Common myeloid progenitor, CD34-positive (primary cell): ENCODE measurements at regions not wholly inside any gene's neighbourhood (a gene's known extent, or its start where the extent isn't known, plus 50 kb on each side); places are given as distances from the start of the nearest gene placed in this dataset.

Experiments used
- CTCF ChIA-PET: fragments of 350-600 bp; sonication (Branson Sonifier 250); formaldehyde crosslinking; loops from one replicate; lab custom pipeline; 2021; ENCODE audit warnings: antibody characterized with exemption; lab: Charles Lee
- POLR2A ChIA-PET: fragments of 350-600 bp; sonication (Branson Sonifier 250); formaldehyde crosslinking; loops from one replicate; lab custom pipeline; 2021; ENCODE audit warnings: antibody characterized with exemption; lab: Charles Lee
- DNase-seq, 3 donors: peaks; one replicate each; pipeline versions ENCODE4 v3.0.0 to v3.0.0-alpha.2; 2013
- H3K27ac ChIP-seq, 2 experiments: 1 replicate in 1 of 2; 2 replicates in 1 of 2; pipeline ENCODE4 v1.7.0; 2013; ENCODE audit warnings: inconsistent platforms in 2 of 2, low read length in 2 of 2, mild to moderate bottlenecking in 2 of 2, low read depth in 1 of 2, moderate library complexity in 1 of 2; ENCODE audit not compliant: severe bottlenecking in 2 of 2, insufficient read depth in 1 of 2, poor library complexity in 1 of 2
- H3K27me3 ChIP-seq, 5 experiments: replicated peaks in 2 of 5; 1 replicate in 3 of 5; 2 replicates in 2 of 5; pipeline versions ENCODE4 v1.6.1 to v1.7.0; 2013; ENCODE audit warnings: low read length in 4 of 5, mild to moderate bottlenecking in 2 of 5, moderate library complexity in 2 of 5, inconsistent platforms in 1 of 5; ENCODE audit not compliant: insufficient read depth in 5 of 5, control insufficient read depth in 4 of 5
- H3K36me3 ChIP-seq, 4 experiments: 1 replicate in 2 of 4; 2 replicates in 2 of 4; pipeline versions ENCODE4 v1.6.1 to v1.7.0; 2013; ENCODE audit warnings: low read length in 3 of 4, control low read depth in 1 of 4, mild to moderate bottlenecking in 1 of 4; ENCODE audit not compliant: control insufficient read depth in 4 of 4, insufficient read depth in 4 of 4
- H3K4me1 ChIP-seq, 4 experiments: 1 replicate in 3 of 4; 2 replicates in 1 of 4; pipeline versions ENCODE4 v1.6.1 to v1.7.1; 2013; ENCODE audit warnings: low read length in 3 of 4, mild to moderate bottlenecking in 3 of 4, control low read depth in 1 of 4, inconsistent platforms in 1 of 4, moderate library complexity in 1 of 4; ENCODE audit not compliant: control insufficient read depth in 4 of 4, insufficient read depth in 4 of 4; ENCODE audit errors: control extremely low read depth in 1 of 4
- H3K4me3 ChIP-seq, 7 experiments: 1 replicate in 4 of 7; 2 replicates in 3 of 7; pipeline versions ENCODE4 v1.5.1 to v1.7.0; 2013; ENCODE audit warnings: mild to moderate bottlenecking in 7 of 7, low read length in 6 of 7, moderate library complexity in 6 of 7, inconsistent platforms in 2 of 7, low read depth in 2 of 7, control low read depth in 1 of 7; ENCODE audit not compliant: insufficient read depth in 4 of 7, control insufficient read depth in 1 of 7; ENCODE audit errors: extremely low read depth in 1 of 7
- H3K9me3 ChIP-seq, 5 experiments: 1 replicate in 4 of 5; 2 replicates in 1 of 5; pipeline versions ENCODE4 v1.6.1 to v1.7.1; 2013; ENCODE audit warnings: low read length in 4 of 5, mild to moderate bottlenecking in 2 of 5, inconsistent platforms in 1 of 5, low read depth in 1 of 5, moderate library complexity in 1 of 5; ENCODE audit not compliant: control insufficient read depth in 4 of 5, insufficient read depth in 2 of 5; ENCODE audit errors: control extremely low read depth in 1 of 5
- WGBS: methylation state at CpG from one replicate; pipeline ENCODE4 v1.1.5; 2013; ENCODE audit not compliant: insufficient coverage; 5-methylcytosine and 5-hydroxymethylcytosine counted together

DNA sequence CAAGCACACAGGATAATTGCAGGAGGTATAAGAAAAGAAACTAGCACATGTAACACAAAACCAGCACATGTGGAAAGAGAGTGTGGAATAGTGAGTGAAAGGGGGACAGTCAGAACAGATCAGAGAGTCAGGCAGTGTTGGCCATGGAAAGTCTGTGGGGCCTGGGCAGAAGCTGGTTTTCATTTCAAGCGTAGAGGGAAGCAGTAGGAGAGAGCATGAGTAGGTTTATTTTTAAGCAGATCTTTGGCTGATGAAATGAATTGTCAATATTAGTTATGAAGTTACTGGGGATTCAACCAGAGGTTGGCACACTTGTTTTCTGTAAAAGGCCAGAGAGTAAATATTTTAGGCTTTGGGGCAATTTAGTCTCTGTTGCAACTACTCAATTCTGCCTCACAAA, 283.1 kb downstream of the SMARCA2 start:
- ChIA-PET CTCF (no interaction called here), POLR2A (no interaction called here)
- peaks cover 0 to 2% (median 0%) of the 10 kb centered on the region in 5 experiments for H3K9me3 ChIP-seq
- no peak overlapping the region for H3K4me3 ChIP-seq
- 100% methylated on average over 1 of the region's 1 CpG for WGBS
- H3K27ac ChIP-seq = no peak overlapping the region
- DNase-seq = no peak
- H3K36me3 ChIP-seq = no peaks in the 10 kb centered on the region
- H3K4me1 ChIP-seq = no peaks in the 10 kb centered on the region
- no peaks in the 10 kb centered on the region for H3K27me3 ChIP-seq

DNA sequence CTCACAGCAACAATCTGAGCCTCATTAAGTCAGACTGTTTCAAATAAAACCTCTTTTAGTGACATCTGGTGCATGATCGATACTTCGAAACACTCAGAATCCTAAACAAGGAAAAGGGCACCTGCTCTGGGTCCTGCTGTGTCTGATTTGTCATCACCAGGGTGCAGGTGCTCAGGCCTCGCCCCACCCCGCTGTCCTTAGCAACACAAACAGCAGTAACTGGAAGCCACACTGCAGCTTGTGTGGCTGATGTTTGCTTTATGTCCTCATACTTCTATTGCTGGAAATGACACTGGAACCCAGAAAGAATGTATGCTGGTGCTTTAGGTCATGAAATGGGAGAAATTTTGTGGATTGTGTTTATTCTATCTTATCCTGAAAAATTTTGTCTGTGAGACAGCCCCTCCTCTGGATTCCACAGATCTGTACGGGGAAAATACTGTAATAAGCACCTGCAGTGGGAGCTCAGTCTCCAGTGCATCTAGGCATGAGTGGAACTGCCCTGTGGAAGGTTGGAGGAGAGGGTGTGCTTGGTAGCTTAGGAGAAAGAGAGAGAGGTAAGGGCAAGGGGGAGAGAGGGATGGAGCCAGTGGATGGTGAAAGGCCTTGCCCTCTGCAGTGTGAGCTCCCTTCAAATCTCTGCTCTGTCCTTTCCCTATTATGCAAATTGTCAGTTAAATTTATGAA, 284.2 kb downstream of the SMARCA2 start:
- Histone ChIP-seq H3K36me3 (no peaks in the 10 kb centered on the region), H3K4me3 (no peak overlapping the region), H3K27me3 (no peaks in the 10 kb centered on the region), H3K27ac (no peak overlapping the region), H3K4me1 (no peaks in the 10 kb centered on the region), H3K9me3 (peaks cover 0 to 2% (median 0%) of the 10 kb centered on the region in 5 experiments)
- CTCF ChIA-PET = no interaction called here
- 93% methylated on average over 3 of the region's 5 CpGs for WGBS
- DNase-seq = no peak
- POLR2A ChIA-PET = no interaction called here

DNA sequence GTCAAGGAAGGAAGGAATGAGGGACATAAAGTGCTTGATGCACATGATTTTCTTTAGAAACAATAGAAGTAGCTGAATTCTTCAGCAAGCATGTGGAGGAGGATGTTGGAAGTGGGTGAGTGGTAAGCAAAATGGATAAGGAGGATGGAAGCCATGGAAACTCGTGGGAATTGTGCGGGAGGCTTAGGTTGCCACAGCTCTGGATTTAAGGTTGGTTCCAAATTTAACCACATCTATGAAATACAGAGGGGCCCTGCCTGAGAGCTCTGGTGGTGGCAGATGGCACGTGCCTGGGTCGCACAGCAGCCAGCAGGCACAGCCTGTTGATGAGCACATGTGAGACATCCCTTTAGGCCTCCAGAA, 284.7 kb downstream of the SMARCA2 start:
- no peak for DNase-seq
- no peaks in the 10 kb centered on the region for H3K36me3 ChIP-seq
- no peaks in the 10 kb centered on the region for H3K4me1 ChIP-seq
- no peaks in the 10 kb centered on the region for H3K27me3 ChIP-seq
- ChIA-PET POLR2A (no interaction called here), CTCF (no interaction called here)
- H3K27ac ChIP-seq = no peak overlapping the region
- 100% methylated on average over 4 of the region's 4 CpGs for WGBS
- H3K4me3 ChIP-seq = no peak overlapping the region
- peaks cover 0 to 2% (median 0%) of the 10 kb centered on the region in 5 experiments for H3K9me3 ChIP-seq

- Histone ChIP-seq H3K27ac (no peak overlapping the region), H3K36me3 (no peaks in the 10 kb centered on the region), H3K9me3 (peaks cover 0 to 2% (median 0%) of the 10 kb centered on the region in 5 experiments), H3K4me3 (no peak overlapping the region), H3K27me3 (no peaks in the 10 kb centered on the region), H3K4me1 (no peaks in the 10 kb centered on the region)
- DNase-seq = no peak
- CTCF ChIA-PET = no interaction called here
- POLR2A ChIA-PET = no interaction called here
Observed at GRCh38 chr9:2300325-2300724, 285.2 kb downstream of the SMARCA2 start.

GRCh38 chr9:2302606-2303005, 287.5 kb downstream of the SMARCA2 start:
- Histone ChIP-seq H3K27ac (no peak overlapping the region), H3K36me3 (no peaks in the 10 kb centered on the region), H3K27me3 (no peaks in the 10 kb centered on the region), H3K9me3 (peaks cover 0 to 2% (median 0%) of the 10 kb centered on the region in 5 experiments), H3K4me3 (no peak overlapping the region), H3K4me1 (no peaks in the 10 kb centered on the region)
- WGBS = no CpG with 5 or more reads among the region's 2 CpGs
- ChIA-PET POLR2A (no interaction called here), CTCF (no interaction called here)
- DNase-seq = no peak

- no peak for DNase-seq
- Histone ChIP-seq H3K9me3 (no peaks in the 10 kb centered on the region), H3K4me1 (no peaks in the 10 kb centered on the region), H3K27me3 (no peaks in the 10 kb centered on the region), H3K4me3 (no peak overlapping the region), H3K27ac (no peak overlapping the region), H3K36me3 (no peaks in the 10 kb centered on the region)
- ChIA-PET POLR2A (no interaction called here), CTCF (no interaction called here)
- no CpG with 5 or more reads among the region's 3 CpGs for WGBS
Observed at GRCh38 chr9:2303056-2303455, 287.9 kb downstream of the SMARCA2 start.

DNA sequence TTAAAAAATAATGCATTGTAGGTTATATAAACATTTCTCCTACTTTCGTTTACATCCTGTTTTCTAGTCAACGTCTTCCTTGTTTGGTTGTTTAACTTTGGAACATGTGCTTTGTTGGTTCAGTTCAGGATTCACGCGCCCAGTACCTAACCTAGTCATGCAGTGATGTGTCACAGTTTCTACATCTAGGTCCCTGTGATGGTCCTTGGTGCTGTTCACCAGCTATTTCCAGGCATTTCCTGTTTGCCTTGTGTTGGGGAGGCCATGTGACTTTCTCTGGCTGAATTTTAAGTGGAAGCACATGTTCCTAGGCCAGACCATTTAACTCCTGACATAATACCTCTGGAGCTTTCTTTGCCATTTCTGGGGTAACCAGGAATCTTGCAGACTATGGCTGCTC, 292.3 kb downstream of the SMARCA2 start:
- no peaks in the 10 kb centered on the region for H3K36me3 ChIP-seq
- 100% methylated on average over 3 of the region's 4 CpGs for WGBS
- CTCF ChIA-PET = interaction anchor here (1.0 kb wide), 1 partner anchor 88 kb away, joined by 4 read pairs; no protein-coding TSS in a partner anchor
- POLR2A ChIA-PET = no interaction called here
- no peaks in the 10 kb centered on the region for H3K4me1 ChIP-seq
- H3K9me3 ChIP-seq = peaks cover 0 to 11% (median 2%) of the 10 kb centered on the region in 5 experiments
- H3K27ac ChIP-seq = no peak overlapping the region
- DNase-seq = no peak
- no peaks in the 10 kb centered on the region for H3K27me3 ChIP-seq
- no peak overlapping the region for H3K4me3 ChIP-seq
